Stimulated activated CD8-positive, alpha-beta memory T cell treated with anti-CD3 and anti-CD28 coated beads, Interleukin-2, amount 100 ng/mL, for 1 hour (primary cell): ENCODE measurements at regions not wholly inside any gene's neighbourhood (a gene's known extent, or its start where the extent isn't known, plus 50 kb on each side); places are given as distances from the start of the nearest gene placed in this dataset.

Experiments used
- DNase-seq, 2 donors: peaks; one replicate each; pipeline ENCODE4 v3.0.0-alpha.2; 2020; ENCODE audit warnings: low read depth in 2 of 2

- DNase-seq, result no peak
Measured at GRCh38 chr13:71087006-71087405, 780.0 kb downstream of the DACH1 start.

- no peak for DNase-seq
Measured at GRCh38 chr13:71082631-71083030, 784.4 kb downstream of the DACH1 start.

- DNase-seq, result no peak
Measured at GRCh38 chr13:71079638-71080037, 787.4 kb downstream of the DACH1 start.

DNA sequence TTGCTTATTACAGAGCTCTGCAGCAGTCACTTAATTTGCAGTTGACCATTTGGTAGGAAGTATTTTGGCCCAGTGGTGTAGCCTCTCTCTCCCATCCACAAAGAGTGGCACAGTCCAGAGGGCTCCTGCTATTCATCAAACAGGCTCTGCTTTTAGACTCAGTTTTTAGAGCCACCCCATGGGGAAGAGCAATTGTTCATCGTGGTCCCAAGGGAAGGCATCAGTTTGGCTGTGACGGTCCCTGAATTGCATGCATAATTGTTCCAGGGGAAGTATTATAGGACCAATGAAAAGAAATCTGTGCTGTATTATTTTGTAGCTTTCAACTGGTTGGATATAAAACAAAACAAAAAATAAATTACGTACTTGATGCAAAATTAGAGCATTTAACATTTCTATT, 799.0 kb downstream of the DACH1 start:
- no peak for DNase-seq

GRCh38 chr13:71067165-71067815, 799.7 kb downstream of the DACH1 start:
- DNase-seq, result no peak

DNA sequence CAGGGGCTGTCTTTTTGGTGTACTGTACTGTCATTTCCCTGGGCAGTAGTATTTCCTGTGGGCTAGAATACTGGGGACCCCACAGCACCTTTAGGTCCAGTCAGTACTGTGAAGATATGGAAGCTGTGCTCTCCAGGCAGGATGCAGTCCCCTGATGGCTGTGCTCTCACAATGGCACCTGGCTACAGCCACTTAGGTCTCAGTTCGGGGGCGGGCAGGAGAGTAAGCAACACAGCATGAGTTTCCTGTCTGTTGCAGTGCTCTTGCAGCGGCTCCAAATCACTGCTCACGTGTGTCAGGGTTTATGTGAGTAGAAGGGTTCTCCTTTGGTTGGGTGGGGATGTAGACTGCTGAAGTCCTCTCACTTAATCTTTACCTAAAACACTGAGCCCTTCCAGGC, 810.4 kb downstream of the DACH1 start:
- DNase-seq, result no peak

DNA sequence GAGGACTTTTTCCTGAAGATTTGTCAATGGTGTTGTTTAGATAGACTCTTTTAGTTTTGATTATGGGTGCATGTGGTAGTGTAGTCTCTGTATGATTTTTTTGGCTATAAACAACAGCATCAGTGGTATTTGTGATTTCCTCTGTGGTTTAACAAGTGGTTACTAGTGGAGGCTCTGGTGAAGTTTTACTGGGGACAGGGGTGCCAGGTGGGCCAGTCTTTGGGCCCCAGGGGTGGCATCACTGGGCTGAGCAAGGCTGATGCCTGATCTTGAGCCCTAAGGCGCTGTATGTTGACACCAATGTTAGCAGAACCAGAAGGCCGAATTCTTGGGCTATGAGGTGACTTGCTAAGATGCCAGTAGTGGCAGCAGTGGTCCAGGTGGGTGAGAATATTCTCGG, 811.4 kb downstream of the DACH1 start:
- DNase-seq, result no peak

DNA sequence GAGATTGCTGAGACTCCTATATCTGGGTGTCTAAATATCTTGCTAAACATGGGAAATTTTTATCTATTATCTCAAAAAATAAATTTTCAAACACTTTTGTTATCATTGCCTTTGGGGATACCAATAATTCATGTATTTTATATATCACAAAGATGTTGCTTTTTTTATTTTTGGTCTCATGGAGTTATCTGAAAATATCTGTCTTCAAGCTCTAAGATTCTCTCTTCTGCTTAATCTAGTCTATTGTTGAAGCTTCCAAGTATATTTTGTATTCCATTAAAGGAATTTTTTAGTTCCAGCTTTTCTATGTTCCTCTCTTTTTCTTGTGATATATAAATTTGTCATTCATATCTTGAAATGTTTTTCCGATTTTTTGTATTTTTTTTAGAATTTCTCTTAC, 812.0 kb downstream of the DACH1 start:
- DNase-seq, result no peak

- DNase-seq, result no peak
Measured at GRCh38 chr13:71054358-71054757, 812.6 kb downstream of the DACH1 start.

GRCh38 chr13:71051573-71051972, 815.4 kb downstream of the DACH1 start:
- DNase-seq, result no peak

DNA sequence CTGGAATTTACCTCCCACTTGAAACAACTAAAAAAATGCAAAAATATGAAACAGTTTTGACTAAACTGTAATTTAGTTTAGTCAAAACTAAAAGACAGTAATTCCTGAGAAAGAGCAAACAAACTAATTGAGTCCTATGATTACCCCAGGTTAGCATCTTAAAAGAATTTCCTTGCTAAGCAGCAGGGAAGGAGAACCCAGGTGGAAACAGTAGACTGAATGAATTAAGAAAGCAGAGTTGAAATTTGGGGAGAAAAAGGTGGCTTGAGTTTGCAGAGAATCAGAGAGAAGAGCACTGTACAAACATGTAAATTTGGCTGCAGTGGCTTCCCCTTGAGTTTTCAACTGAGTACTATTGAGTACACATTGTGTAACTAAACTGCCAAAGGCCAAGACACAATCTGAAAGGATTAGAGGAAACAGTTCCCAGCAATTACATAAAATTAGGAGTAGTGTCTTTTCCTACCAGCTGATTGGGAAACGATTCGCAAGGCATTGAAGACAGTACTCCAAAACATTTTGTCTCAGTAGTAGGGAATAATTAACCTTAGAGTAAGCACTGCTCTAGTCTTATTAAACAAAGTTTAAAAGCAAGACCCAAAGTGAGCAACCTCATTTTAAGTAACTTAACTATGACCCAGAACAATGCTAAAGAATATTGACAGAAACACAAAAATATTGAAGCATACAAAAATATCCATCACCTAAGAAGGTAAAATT, 820.5 kb downstream of the DACH1 start:
- DNase-seq, result no peak

GRCh38 chr13:71045101-71045500, 821.9 kb downstream of the DACH1 start:
- DNase-seq, result no peak

- no peak for DNase-seq
Measured at GRCh38 chr13:71039440-71039839, 827.6 kb downstream of the DACH1 start.

DNA sequence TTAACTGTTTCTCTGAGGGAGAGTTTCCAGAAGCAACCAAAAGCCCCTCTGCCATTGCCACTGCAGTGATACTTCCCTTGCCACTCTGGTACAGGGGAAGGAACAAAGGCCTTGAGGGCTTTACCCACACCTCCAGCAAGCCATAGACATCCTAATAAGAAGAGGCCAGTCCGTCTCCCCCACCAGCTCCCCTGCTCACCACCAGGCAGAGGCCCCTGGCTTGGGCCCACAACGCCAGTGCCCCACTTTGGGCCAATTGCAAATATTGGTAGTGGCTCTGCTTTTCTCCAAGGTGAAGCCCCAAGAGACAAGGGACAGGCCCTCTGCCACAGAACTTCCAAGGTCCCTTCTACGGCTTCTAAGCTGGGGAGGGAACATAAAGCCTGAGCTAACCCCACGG, 833.0 kb downstream of the DACH1 start:
- DNase-seq, result no peak

DNA sequence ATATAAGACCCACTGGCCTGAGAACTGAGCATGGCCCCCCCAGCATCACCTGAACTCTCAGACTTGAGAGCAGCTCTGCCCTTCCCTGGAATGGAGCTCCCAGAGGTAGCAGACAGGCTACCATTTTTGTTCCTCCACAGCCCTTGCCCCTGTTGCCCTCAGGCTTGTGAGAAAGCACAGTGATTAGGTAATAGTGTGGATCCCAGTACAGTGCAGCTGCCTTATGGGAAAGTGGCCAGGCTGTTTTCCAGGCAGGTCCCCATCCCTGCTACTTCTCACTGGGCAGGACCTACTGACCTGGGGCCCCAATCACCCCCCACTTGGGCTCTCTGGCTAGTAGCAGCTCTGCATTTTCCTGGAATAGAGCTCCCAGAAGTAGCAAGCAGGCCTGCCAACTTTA, 834.0 kb downstream of the DACH1 start:
- DNase-seq, result no peak

DNA sequence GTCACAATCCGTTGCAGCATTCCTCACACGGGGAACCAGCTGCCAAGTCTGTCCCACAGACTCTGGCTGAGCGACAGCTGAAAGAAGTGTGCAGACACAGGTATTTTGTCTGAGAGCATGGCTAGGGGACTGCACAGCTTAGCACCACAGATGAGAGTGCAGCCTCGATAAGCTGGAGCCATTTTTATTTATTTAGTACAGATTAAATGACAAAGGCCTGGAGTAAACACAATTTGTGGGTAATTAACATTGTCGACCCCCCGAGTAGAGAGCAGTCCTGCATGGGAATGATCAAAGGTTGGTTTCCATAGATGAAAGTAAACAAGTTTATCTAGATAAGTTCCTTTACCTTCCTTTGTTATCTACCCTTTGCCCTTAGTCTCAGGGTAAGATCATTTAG, 836.2 kb downstream of the DACH1 start:
- DNase-seq, result no peak

DNA sequence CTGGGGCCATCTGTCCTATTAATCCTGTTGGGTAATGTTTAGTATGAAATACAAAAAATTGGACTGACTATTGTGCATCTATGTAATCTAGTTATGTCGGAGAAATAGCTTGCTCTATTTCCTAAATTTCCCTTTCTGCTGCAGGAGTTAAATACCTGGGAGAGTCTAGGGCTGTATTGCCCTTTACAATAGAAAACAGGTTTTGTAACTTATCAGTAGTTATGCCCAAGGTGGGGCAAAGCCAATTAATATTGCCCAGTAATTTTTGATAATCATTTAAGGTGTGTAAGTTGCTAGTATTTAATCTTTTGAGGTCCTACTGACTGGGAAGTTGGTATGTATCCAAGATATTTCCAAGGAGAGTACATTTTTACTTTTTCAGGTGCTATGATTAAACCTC, 838.1 kb downstream of the DACH1 start:
- no peak for DNase-seq

- no peak for DNase-seq
Measured at GRCh38 chr13:71021825-71022422, 845.1 kb downstream of the DACH1 start.

GRCh38 chr13:71018995-71019394, 848.0 kb downstream of the DACH1 start:
- DNase-seq, result no peak

DNA sequence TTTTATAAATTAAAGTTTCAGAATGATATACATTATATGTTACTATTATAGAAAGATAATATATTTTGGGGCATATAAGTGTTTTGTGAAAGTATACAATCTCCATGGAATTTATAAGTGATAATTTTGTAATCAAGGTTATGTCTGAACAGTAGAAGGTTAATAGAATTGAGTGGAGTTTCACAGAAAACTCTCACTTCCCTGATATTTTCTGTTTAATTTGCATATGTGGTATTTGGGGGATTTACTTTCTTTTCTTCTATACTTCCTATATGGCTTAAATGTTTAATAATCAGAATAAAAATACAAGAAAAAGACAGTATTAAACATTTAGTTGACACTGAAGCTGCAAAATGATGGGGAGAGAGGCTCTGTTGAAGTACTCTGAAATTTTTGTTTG, 848.5 kb downstream of the DACH1 start:
- no peak for DNase-seq

- DNase-seq, result no peak
Measured at GRCh38 chr13:71017607-71018006, 849.4 kb downstream of the DACH1 start.

DNA sequence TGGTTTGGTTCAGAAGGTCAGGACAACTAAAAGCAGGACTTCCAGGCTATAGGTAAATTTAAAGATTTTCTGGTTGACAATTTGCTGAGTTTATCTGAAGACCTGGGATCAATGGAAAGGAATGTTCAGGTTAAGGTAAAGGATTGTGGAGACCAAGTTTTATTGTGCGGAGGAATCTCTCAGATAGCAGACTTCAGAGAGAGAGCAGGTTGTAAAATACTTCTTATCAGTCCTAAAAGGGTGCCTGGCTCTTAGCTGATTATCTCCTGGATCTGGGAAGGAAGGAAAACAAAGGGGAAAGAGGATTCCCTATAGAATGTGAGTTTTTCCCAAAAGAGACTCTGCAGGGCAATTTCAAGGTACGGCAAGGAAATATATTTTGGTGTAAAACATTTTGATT, 851.5 kb downstream of the DACH1 start:
- DNase-seq, result no peak

GRCh38 chr13:71015021-71015420, 852.0 kb downstream of the DACH1 start:
- DNase-seq, result no peak
